HG03354 (cell line): ENCODE measurements at regions not wholly inside any gene's neighbourhood (a gene's known extent, or its start where the extent isn't known, plus 50 kb on each side); places are given as distances from the start of the nearest gene placed in this dataset.

ENCODE experiments used
- ATAC-seq: cut with Tn5 transposase; IDR thresholded peaks from one replicate; pipeline ENCODE4 v1.9.1; 2021; ENCODE audit warnings: mild to moderate bottlenecking; ENCODE audit not compliant: unreplicated experiment, poor library complexity, severe bottlenecking

DNA sequence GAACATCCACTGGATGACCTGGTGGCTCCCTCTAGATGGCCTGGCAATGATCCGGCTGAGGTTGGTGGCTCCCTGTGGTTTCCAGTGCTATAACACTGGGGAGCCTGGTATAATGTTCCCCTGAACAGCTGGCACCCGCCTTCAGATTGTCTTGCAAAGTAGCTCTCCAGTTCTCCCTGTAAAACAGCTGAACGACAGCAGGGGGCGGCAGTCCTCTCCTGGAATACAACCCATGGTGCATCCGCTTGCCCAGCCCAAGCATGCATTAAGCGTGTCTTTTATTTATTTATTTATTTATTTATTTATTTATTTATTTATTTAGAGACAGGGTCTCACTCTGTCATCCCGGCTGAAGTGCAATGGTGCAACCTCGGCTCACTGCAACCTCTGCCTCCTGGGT, 258.9 kb downstream of the BUD13 start:
- no peak for ATAC-seq

DNA sequence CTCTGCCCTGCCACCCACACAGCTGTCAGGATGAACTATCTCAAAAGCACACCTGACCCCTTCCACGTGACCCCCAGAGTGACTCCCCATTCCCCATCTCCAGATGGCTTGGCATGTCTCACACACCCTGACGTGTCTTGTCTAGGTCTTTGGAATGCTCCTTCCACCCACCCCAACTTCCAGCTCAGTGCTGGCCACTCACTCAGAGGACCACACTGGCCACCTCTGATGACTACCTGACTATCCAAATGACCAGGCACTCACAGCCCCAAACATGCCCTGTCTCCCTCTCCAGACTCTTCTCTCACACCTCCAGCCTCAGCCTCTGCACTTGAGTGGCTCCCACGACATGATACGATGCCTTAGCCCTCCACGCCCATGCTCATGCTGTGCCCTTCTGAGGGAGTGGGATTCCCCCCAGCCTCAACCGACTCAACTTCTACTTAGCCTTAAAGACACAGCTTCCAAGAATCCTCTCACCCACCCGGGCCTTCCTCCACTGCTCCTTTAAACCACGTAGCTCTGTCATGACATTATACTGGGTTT, 259.4 kb downstream of the BUD13 start:
- no peak for ATAC-seq

DNA sequence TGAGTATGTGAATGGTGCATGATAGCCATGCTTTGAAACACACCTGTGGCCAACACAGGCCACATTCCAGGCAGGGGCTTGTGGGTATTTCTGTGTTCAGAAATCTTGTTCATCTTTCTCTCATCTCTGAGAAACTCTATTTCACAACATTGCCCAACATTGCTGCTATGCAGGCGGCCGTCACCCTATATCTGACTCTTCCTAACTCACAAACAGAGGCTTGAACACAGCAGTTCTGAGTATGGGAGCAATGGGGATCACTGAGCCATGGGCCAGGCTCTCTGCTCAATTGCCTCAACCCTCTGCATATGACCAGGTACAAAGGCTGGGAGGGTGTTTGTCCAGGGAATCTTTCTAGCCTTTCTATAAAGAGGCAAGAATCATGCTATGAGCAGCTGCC, 259.9 kb downstream of the BUD13 start:
- ATAC-seq, result no peak

DNA sequence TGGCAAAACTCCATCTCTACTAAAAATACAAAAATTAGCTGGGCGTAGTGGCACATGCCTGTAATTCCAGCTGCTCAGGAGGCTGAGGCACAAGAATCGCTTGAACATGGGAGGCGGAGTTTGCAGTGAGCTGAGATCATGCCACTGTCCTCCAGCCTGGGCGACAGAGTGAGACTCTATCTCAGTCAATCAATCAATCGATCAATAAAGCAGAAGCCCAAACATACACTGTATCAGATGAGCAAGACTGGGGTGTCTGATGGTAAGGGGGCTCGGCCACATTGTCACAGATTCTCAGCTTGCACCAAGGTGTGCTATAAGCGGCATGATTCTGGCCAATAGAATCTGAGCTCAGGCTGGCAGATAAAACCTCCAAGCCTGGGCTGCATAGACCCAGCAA, 261.1 kb downstream of the BUD13 start:
- ATAC-seq, result no peak

DNA sequence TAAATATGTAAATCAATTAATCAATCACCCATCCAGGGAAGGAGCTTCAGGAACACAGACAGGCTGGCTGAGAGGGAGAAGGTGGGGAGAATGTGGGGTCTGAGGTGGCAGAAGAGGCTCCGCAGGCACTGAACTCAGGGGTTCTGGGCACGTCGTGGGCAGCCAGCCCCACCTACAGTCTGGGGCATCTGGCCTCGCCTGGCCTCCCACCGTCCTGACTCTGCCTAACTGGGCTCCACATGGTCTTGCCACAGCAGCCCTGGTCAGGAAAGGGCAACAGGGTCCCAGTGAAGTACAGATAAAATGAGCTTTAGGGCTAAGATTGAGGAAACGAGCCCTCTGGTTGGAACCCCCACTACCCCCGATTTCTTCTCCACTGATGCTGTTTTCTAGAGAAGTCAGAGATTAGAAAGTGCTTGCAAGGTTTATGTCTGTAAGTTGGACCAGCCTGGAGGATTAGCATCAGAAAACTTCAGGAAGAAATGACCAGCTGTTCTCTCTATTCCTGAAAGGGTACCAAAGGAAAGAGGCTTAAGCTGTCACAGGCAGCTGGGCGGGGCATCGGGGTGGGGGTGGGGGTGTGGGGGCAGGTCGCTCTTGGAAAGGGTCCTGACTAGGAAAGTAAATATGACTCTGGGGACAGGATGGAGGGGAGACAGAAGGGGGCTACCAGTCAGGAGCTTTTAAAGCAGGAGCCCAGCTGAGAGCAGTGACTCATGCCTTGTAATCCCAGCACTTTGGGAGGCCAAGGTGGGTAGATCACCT, 261.7 kb downstream of the BUD13 start:
- ATAC-seq, result no peak

DNA sequence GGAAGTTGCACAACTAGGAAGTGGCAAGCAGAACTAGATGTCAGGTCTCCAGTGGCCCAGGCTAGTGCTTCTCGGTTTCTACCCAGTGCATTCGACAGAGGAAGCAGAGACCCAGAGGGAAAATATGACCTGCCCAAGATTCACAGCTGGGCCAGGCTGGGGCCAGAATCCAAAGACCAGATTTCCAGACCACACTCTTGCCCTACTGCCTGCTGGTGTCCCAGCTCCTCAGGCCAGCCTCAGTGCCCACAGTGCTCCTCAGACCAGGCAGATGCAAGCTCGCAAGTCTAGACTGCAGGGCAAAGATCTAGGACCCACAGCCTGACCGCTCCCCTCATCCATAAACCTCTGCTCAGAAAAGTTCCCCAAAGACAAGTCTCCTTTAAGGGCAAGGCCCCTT, 262.6 kb downstream of the BUD13 start:
- no peak for ATAC-seq

DNA sequence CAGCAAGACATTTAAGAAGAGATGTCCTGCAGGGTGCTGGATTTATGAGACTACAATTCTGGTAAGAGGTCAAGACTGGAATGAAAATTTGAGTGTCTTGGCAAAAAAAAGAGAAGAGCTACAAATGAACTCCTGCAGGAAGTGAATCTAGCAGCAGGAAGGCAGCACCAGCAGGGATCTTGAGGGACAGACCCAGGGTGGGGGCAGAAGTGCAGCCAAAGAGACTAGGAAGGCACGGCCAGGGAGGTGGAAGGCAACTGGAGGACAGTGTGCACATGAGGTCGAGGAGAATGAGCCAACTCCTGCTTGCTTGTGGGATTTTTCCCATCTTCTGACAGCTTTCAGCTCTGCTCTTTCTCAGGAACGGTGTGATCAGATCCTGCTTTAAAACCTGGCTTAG, 263.2 kb downstream of the BUD13 start:
- ATAC-seq, result no peak

DNA sequence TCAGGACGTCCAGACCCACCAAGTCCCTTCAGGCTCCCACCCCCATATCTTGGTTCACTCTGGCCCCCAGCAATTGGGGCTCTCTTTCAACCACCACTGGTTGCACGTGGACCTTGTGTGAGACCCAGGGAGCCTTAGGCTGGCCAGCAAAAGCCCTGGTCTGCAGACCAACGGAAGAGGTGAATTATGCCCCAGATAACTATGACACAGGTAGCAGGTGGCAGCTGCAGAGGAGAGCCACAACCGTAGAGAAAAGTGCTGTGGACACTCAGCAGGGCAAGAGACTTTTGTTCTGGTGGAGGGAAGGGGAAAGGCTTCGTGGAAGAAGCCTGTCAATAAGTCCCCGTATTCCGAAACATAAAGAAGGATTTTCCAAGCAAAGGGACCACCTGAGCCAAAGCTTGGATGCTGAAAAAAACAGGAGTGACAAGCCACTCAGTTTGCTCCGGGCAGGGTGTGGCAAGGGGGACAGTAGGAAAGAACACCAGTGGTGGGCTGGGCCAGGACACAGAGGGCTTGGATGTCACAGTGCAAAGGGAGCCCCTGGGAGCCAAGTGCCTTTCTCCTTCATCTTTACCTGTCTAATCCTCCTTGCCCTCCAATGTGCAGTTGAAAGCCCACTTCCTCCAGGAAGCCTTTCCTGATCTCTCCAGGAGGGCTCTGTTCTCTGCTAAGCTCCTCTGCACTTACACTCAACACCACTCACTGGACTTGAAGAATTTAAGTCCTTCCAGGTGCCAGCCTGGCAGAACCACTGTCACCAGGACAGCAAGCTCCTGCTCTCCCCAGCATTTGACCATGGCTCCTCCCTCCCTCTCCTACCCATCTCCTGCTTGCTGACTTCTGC, 264.7 kb downstream of the BUD13 start:
- ATAC-seq, result no peak

DNA sequence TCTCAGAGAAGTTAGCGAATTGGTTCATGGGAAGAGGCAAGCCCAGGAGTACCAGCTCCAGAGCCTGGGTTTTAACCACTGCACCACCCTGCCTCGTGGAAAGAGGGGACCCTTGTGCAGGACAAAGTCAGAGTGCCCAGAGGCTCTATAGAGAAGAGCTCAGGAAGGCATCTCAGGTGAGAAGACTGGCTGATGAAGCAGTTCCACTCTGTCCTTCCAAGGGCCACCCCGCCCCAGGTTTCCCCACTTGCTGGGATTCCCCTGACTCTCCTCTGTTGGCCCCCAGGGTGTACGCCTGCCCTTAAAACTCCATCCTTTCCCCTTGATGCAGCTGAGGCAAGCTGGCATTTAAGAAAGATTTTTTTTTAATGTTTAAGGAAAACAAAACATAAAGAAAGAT, 265.8 kb downstream of the BUD13 start:
- ATAC-seq, result no peak

DNA sequence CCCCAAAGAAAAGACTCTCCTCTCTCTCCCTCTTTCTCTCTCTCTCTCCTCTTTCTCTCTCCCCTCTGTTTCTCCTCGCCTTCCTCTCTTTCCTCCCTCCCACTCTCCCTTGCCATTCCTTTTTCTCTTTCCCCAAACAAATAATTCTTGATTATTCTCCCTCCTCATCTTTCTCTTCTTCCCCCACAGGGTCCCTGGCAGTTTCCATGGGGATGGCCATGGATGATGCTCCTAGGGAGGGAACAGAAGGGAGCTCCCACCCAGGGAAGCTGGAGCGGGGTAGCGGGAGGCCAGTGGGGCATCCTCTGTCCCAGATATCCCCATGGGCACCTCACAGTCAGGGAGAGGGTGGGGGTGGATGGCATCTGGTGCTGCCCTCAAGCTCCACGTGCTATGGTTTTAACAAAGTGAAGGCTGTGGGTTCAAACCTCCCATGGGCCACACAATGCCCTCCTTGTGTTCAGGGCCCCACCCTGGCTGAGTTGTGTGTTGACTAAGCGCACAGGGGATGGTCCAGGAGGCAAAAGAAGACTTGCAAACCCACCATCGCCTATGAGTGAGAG, 266.4 kb downstream of the BUD13 start:
- ATAC-seq, result no peak

DNA sequence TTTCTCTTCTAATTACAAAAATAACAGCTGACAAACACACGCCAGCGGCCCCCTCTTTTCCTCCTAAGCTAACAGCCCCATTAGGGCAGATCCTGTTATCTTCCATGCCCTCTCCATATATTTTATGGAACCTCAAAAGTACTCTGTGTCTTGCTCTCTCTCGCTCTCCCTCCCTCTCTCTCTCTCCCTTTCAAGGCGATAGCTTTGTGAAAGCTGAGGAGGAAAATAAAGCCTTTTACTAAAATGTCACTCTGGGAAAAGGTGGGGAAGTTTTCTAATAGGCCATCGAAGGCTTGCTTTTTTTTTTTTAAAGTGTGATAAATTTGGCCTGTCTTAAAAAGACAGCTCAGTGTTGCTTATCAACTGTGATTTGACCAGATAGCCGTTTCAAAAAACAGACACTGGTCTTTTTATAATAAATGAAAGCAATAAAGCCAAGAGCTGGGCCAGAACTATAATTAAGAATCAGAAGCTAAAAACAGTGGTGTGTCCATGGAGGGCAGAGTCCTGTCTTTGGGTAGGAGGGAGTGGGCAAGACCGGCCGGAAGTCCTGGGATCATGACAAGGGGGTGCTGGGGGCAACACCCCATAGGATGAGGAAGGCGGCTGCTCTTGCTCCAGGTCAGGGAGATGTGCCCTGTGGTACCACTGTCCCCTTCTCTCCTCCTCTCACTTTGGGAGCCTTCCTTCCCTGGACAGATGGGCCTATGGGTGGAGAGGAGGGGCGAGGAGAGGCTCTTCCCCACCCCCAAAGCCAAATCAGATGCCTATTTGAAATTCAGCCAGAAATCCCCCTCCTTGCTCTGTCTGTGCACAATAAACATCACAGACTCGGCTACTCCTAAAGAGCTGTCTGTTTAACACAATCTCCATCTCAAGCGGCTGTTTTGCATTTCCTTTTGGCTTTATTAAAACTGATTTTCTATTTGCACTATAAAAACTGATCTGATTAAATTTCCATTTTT, 267.2 kb downstream of the BUD13 start:
- no peak for ATAC-seq

DNA sequence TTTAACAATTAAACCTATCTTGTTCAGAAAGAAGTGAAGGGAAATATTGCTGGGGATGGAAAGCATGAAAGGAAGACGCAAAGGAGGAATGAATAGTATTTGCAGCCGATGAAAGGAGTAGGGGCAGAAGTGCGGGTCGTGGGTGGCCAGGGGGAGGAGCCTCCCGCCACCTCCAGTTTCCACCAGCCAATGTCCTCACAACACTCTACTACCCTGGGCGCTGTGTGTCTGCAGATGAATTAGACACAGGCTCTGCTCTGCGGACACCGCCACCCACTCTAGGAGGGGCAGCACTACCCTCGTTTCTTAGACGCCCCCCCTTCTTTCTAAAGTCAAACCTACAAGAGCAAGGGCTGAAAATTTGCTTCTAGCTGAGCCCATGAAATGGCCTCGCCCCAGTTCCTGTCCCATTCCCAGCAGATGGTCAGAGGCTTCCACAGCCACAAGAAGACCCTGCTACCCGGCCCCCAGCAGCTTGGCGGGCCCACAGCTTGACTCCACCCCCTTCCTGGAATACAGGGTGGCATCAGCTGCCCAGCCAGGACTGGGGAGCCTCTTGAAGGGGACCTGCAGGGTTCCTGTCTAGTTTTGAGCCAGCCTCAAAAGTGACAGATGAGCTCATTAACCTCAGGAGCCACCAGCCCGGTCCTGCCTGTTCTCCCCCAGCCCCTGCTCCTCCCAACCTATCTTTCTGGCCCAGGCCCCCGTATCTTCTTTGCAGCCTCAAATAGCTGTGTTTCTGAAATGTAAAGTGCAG, 268.1 kb downstream of the BUD13 start:
- no peak for ATAC-seq

DNA sequence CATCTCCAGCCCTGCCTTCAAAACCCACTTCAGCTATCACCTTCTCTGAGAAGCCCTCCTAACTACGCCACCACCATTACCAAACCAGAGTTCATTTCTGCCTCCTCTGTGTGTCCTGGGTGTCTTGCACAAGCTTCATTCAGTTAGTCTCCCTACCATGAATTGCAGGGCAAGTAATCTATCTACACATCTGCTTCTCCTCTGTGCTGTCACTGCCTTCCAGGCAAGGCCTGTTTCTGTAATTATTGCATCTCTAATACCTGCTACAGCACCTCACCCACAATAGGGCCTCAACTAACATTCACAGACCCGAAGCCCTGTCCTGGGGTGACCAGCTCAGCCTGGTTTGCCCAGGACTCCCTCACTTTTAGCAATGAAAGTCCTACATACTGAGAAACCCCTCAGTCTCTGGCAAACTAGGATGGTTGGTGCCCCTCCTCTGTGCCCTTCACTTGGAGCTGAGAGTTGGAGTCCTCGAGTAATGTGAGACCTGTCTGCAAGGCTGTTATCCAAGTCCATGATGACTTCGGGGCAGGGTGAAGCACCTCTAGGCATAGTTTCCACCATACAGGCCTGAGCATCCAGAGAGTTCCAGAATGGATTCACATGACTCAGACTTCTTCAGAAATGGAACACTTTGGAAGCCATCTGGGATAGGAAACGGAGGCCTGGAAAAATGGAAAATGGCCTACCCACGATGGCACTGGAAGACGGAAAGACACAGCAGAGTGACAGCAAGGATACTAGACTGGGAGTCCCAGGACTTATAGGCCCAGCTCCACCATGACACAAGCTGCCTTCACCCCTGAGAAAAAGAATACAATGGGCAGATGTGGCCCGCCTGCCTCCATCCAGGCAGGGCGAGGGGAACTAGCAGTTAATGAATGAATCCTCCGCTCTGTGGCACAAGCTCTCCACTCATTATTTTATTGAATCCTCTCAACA, 269.3 kb downstream of the BUD13 start:
- ATAC-seq, result no peak

DNA sequence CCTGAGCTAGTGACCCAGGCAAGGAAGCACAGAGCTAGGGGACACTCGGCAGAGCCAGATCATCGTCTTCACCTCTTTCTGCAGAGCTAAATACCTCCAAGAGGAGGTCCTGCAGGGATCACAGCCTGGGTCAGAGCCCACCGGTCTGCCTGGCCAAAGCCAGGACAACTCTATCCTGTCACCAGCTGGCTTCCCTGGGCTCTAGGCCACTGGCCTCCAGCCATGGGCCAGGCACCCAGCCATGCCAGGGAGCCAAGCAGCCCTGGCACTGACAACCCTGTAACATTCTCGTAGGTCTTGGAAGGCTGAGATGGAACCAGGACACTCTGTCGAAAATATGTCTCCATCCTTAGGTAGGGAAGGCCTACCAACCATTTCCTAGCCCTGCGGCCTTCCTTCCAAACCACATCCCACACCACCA, 270.1 kb downstream of the BUD13 start:
- no peak for ATAC-seq

DNA sequence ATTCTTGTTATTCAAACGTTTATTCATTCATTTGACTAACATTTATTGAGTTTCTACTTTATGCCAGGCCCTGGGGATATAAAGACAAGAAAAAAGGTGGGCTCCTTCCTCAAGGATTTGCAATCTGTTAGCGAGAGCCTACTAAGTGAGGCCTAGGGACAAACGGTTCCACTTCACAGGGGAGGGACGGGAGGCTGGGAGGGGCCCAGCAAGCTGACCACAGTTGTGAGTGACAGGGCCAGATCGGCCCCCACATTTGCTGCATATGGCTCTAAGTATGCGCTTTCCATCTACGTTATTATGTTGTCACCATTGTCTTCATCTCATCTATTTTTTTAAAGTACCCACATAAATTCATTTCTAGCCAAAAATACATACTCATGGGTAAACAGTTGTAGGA, 271.1 kb downstream of the BUD13 start:
- ATAC-seq, result no peak

DNA sequence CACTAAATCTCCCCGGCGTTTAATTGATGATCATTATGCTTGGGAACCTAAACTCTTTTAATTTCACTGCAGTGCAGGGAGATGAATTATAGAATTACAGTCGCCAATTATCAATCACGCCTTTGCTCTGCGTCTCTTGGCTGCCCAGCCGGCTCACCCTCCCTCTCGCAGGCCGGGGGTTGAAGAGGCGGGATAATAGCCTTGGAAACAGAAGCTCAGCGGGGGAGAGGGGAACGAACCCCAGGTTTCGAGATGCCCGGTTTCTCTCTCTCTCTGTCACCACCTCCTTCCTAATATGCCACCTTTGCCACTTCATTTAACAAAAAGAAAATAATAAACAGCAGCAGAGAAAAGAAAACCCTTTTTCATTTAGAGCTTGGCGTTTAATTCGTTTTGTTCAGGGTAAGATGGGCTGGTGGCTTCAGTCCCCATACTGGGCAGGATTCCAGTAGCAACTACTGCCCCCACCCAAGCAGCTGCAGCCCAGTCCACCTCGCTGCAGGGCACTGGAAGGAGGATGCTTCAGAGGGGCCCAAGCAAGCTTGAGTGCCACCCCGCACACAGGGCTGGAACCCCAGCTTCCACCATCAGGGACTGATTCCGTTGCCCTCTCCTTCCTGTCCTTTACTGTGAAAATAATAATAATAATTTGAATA, 271.7 kb downstream of the BUD13 start:
- no peak for ATAC-seq
